Esophagus squamous epithelium (tissue), 5 donors: ENCODE measurements at regions not wholly inside any gene's neighbourhood (a gene's known extent, or its start where the extent isn't known, plus 50 kb on each side); places are given as distances from the start of the nearest gene placed in this dataset.

Source experiments
- DNase-seq: peaks from one replicate; lab custom pipeline; 2025; lab: John Stamatoyannopoulos, UW
- H3K27ac ChIP-seq, 4 donors: fragments of 200-600 bp; sonication (generic); one replicate each; pipeline ENCODE4 v1.5.1; 2016 to 2019; ENCODE audit warnings: mild to moderate bottlenecking in 1 of 4
- H3K27me3 ChIP-seq, 4 donors: fragments of 200-600 bp; sonication (generic); 1 replicate in 3 of 4; 2 replicates in 1 of 4; pipeline versions ENCODE4 v1.5.1 to v1.6.0; 2017 to 2021; ENCODE audit warnings: antibody characterized with exemption in 1 of 4
- H3K36me3 ChIP-seq, 3 donors: fragments of 200-600 bp; sonication (generic); one replicate each; pipeline ENCODE4 v1.5.1; 2016 to 2019
- H3K4me1 ChIP-seq, 3 donors: fragments of 200-600 bp; sonication (generic); one replicate each; pipeline ENCODE4 v1.5.1; 2017 to 2019
- H3K4me3 ChIP-seq, 4 donors: fragments of 200-600 bp; sonication (generic); 1 replicate in 3 of 4; 2 replicates in 1 of 4; pipeline ENCODE4 v1.5.1; 2016 to 2019; ENCODE audit warnings: mild to moderate bottlenecking in 2 of 4, moderate library complexity in 1 of 4
- H3K9me3 ChIP-seq, 3 donors: fragments of 200-600 bp; sonication (generic); one replicate each; pipeline ENCODE4 v1.5.1; 2016 to 2019
- CTCF ChIP-seq, 6 experiments: fragments of 450-650 bp in 4 of 6; fragments of 200-600 bp in 2 of 6; sonication (generic) in 2 of 6; IDR thresholded peaks; one replicate each; pipeline ENCODE4 v1.5.1; 2016 to 2019; ENCODE audit warnings: antibody characterized with exemption in 6 of 6, mild to moderate bottlenecking in 4 of 6, moderate library complexity in 4 of 6
- POLR2A ChIP-seq, 4 donors: fragments of 450-650 bp; IDR thresholded peaks; one replicate each; pipeline ENCODE4 v1.6.1; 2017; ENCODE audit warnings: antibody characterized with exemption in 4 of 4, mild to moderate bottlenecking in 4 of 4, moderate library complexity in 3 of 4
- WGBS, 2 donors: methylation state at CpG; one replicate each; pipeline ENCODE4 v1.1.5; 2018; 5-methylcytosine and 5-hydroxymethylcytosine counted together
- intact Hi-C: fragments of 100-400 bp; cut with DNase I; formaldehyde crosslinking; loops from one replicate; pipeline ENCODE4 v1.15.0; 2022
- donor health status: DM: yes; HTN: yes; CAD: no.

- no peak for DNase-seq
- Histone ChIP-seq H3K36me3 (no peaks in the 10 kb centered on the region), H3K27me3 (no peaks in the 10 kb centered on the region), H3K4me1 (no peaks in the 10 kb centered on the region), H3K4me3 (no peak overlapping the region), H3K9me3 (no peaks in the 10 kb centered on the region), H3K27ac (no peak overlapping the region)
- intact Hi-C loops = no loop called here
- TF ChIP-seq CTCF (IDR thresholded peaks at IDR 0.05) (no peak), POLR2A (IDR thresholded peaks at IDR 0.05) (no peak)
- WGBS, 2 donors = 77 to 81% methylated on average over 3 of the region's 3 CpGs
These were observed 250.7 kb upstream of the SLC35B3 start for GRCh38 chr6:8686077-8686476.

GRCh38 chr6:8683204-8683603 is 247.9 kb upstream of the SLC35B3 start:
- 70 to 100% methylated on average over 1 of the region's 1 CpG for WGBS, 2 donors
- intact Hi-C loops = no loop called here
- H3K36me3 ChIP-seq = no peaks in the 10 kb centered on the region

GRCh38 chr6:8679823-8680222 is 244.5 kb upstream of the SLC35B3 start:
- no peaks in the 10 kb centered on the region for H3K36me3 ChIP-seq
- no peak for DNase-seq
- no peak overlapping the region for H3K27ac ChIP-seq
- 86 to 98% methylated on average over 2 of the region's 2 CpGs for WGBS, 2 donors
- intact Hi-C loops = no loop called here
- H3K27me3 ChIP-seq = no peaks in the 10 kb centered on the region
- no peaks in the 10 kb centered on the region for H3K4me1 ChIP-seq
- no peak overlapping the region for H3K4me3 ChIP-seq
- H3K9me3 ChIP-seq = no peaks in the 10 kb centered on the region
- no peak for TF ChIP-seq CTCF (IDR thresholded peaks at IDR 0.05)
- TF ChIP-seq POLR2A (IDR thresholded peaks at IDR 0.05) = no peak

More at GRCh38 chr6:8683204-8683603, 247.9 kb upstream of the SLC35B3 start:
- Histone ChIP-seq H3K27ac (no peak overlapping the region), H3K4me3 (no peak overlapping the region), H3K4me1 (no peaks in the 10 kb centered on the region), H3K27me3 (no peaks in the 10 kb centered on the region), H3K9me3 (no peaks in the 10 kb centered on the region)
- DNase-seq = no peak
- TF ChIP-seq POLR2A (IDR thresholded peaks at IDR 0.05) = no peak
- TF ChIP-seq CTCF (IDR thresholded peaks at IDR 0.05) = no peak

- WGBS, 2 donors = 92 to 97% methylated on average over 5 of the region's 5 CpGs
- no peak overlapping the region for H3K4me3 ChIP-seq
- TF ChIP-seq CTCF (IDR thresholded peaks at IDR 0.05) (no peak), POLR2A (IDR thresholded peaks at IDR 0.05) (no peak)
- DNase-seq = no peak
- H3K4me1 ChIP-seq = no peaks in the 10 kb centered on the region
- no peak overlapping the region for H3K27ac ChIP-seq
- no peaks in the 10 kb centered on the region for H3K9me3 ChIP-seq
- intact Hi-C loops = no loop called here
- no peaks in the 10 kb centered on the region for H3K27me3 ChIP-seq
- no peaks in the 10 kb centered on the region for H3K36me3 ChIP-seq
These were observed 243.1 kb upstream of the SLC35B3 start for GRCh38 chr6:8678466-8678865.

GRCh38 chr6:8674126-8674525 is 238.8 kb upstream of the SLC35B3 start:
- Histone ChIP-seq H3K27ac (no peak overlapping the region), H3K4me1 (no peaks in the 10 kb centered on the region), H3K36me3 (no peaks in the 10 kb centered on the region), H3K4me3 (no peak overlapping the region), H3K9me3 (no peaks in the 10 kb centered on the region), H3K27me3 (no peaks in the 10 kb centered on the region)
- TF ChIP-seq POLR2A (IDR thresholded peaks at IDR 0.05) = no peak
- TF ChIP-seq CTCF (IDR thresholded peaks at IDR 0.05) = no peak
- no peak for DNase-seq
- intact Hi-C loops = no loop called here
- 76 to 78% methylated on average over 3 of the region's 3 CpGs for WGBS, 2 donors
